Stimulated activated CD8-positive, alpha-beta memory T cell treated with anti-CD3 and anti-CD28 coated beads, Interleukin-7, amount 100 ng/mL, for 24 hours (primary cell): ENCODE measurements at regions not wholly inside any gene's neighbourhood (a gene's known extent, or its start where the extent isn't known, plus 50 kb on each side); places are given as distances from the start of the nearest gene placed in this dataset.

Source experiments
- DNase-seq: peaks from one replicate; pipeline ENCODE4 v3.0.0-alpha.2; 2020; ENCODE audit warnings: low read depth

GRCh38 chr1:84759756-84760155 lies 69.5 kb upstream of the SSX2IP start:
- no peak for DNase-seq

GRCh38 chr1:84758968-84759491 lies 68.8 kb upstream of the SSX2IP start:
- no peak for DNase-seq

GRCh38 chr1:84758476-84758875 lies 68.2 kb upstream of the SSX2IP start:
- no peak for DNase-seq

- DNase-seq: no peak
Observed at GRCh38 chr1:84757301-84757700, 67.0 kb upstream of the SSX2IP start.

GRCh38 chr1:84756455-84757082 lies 66.3 kb upstream of the SSX2IP start:
- no peak for DNase-seq

GRCh38 chr1:84756001-84756400 lies 65.7 kb upstream of the SSX2IP start:
- no peak for DNase-seq

GRCh38 chr1:84755216-84755615 lies 65.0 kb upstream of the SSX2IP start:
- no peak for DNase-seq

- no peak for DNase-seq
Observed at GRCh38 chr1:84754386-84754703, 64.1 kb upstream of the SSX2IP start.

GRCh38 chr1:84753516-84754385 lies 63.5 kb upstream of the SSX2IP start:
- peak; percentile 40 for DNase-seq

- no peak for DNase-seq
Observed at GRCh38 chr1:84750110-84750730, 60.0 kb upstream of the SSX2IP start.

GRCh38 chr1:84749427-84749826 lies 59.2 kb upstream of the SSX2IP start:
- no peak for DNase-seq

GRCh38 chr1:84748364-84748763 lies 58.1 kb upstream of the SSX2IP start:
- no peak for DNase-seq

- DNase-seq: no peak
Observed at GRCh38 chr1:84745857-84746256, 55.6 kb upstream of the SSX2IP start.

- no peak for DNase-seq
Observed at GRCh38 chr1:84743896-84744295, 53.6 kb upstream of the SSX2IP start.

- DNase-seq: no peak
Observed at GRCh38 chr1:84742653-84743052, 52.4 kb upstream of the SSX2IP start.

GRCh38 chr1:84740050-84740714 lies 49.9 kb upstream of the SSX2IP start:
- no peak for DNase-seq
